RKO (cell line): ENCODE measurements at regions not wholly inside any gene's neighbourhood (a gene's known extent, or its start where the extent isn't known, plus 50 kb on each side); places are given as distances from the start of the nearest gene placed in this dataset.

Source experiments
- DNase-seq: peaks from one replicate; pipeline ENCODE4 v3.0.0-alpha.2; 2016; ENCODE audit warnings: low spot score

DNA sequence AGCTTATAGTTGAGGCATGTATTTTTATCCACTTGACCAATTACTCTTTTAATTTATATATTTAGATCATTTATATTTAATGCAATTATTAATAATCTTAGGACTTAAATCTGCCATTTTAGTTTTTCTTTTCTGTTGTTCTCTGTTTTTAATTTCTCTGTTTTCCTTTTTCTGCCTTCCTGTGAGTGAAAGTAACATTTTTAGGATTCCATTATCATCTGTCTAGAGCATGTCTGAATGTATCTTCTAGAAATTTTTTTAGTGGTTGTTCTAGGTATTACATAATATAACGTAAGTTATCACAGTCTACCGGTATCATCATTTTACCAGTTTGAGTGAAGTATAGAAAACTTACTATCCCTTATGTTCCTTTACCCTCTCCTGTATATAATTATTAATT lies 197.3 kb downstream of the UNC5CL start:
- DNase-seq, result no peak

DNA sequence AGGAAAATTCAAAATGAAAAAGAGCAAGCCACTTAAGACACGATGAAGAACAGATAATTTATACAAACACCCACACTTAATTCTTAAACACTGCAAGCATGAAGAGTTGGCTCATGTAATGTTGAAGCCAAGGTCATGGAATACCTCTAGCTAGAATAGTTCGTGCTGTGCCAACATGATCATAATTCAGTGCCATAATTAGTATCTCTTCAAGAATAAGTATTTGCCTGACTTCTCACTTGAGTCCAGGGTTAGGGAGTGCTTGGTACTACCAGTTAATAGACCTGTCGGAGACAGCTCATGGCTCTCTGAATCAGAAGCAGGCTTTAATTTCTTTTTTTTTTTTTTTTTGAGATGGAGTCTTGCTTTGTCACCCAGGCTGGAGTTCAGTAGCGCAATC lies 206.3 kb downstream of the UNC5CL start:
- DNase-seq, result no peak

DNA sequence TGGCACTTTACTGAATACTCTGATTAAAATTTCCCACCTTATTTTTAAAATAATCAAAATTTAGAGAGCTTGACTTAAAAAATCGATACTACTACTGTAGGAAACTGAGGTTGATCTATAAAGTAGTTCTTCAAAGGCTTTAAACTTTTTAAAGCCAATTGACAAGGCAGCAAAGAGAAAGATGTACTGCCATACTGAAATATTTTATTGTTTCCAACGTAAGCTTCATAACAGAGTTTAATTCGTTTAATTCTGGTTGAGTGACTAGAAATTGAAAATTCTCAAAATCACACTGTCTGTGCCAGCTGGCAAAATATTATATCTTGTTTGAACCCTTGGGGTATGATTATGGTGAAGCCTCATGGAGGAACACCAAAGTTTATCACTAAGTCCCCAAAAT lies 207.6 kb downstream of the UNC5CL start:
- DNase-seq, result no peak

DNA sequence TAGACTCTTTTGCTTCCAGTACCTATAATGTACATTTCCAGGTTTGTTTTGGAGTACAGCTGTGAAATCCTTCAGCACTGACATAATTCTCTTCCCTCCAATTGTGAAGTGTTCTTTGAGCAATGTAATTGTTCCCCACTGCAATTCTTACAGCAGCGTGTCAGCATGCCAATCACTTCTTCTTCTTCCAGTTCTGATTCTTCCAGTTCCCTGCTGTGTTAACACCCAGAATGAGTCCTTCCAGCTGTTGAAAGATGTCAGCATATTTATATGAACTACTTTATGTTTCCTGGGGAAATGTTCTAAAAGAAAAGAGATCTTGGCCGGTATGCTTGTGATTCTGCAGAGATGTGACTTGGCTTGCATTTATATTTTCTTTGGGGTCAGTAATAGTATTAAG lies 213.9 kb downstream of the UNC5CL start:
- no peak for DNase-seq

DNA sequence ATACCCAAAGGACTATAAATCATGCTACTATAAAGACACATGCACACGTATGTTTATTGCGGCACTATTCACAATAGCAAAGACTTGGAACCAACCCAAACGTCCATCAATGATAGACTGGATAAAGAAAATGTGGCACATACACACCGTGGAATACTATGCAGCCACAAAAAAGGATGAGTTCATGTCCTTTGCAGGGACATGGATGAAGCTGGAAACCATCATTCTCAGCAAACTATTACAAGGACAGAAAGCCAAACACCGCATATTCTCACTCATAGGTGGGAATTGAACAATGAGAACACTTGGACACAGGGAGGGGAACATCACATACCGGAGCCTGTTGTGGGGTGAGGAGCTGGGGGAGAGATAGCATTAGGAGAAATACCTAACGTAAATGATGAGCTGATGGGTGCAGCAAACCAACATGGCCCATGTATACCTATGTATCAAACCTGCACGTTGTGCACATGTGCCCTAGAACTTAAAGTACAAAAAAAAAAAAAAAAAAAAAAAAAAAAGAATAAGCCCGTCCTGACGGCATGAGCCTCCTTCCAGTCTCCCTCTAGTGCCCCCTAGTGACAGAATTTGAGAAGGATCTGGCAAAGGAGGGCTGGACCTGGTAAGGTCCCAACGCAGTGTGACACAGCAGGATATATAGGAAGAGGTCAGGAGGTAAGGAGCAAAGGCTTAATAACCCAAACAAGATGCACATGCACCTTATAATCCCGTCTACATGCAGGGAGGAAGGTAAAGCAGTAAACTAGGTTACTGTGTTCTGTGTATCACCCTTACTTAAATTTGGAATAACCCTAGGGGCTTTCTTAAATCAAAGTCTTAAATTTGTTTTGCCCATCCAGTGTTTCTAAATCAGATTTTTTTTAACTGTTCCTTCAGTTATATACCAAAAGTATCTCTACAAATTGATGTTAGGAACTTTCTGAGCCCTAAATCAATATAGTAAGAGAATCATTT lies 214.8 kb downstream of the UNC5CL start:
- peak; percentile 51 for DNase-seq

DNA sequence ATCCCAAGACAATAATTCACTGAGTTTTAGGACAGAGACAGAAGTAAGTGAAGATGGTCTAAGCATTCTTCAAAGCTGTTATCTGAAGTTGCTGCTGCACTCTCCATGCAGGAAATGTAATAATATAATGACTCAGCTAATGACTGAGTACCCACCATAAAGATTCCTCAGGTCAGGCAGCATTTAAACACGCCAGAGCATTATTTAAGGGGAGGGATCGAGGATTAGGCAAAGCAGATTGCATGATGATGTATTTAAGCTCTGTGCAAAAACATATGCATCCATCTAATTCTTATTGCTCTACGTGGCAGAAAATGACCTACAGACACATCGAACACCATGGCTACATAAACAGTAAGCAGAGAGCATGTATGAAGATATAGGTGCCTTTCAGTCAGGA lies 216.4 kb downstream of the UNC5CL start:
- no peak for DNase-seq

DNA sequence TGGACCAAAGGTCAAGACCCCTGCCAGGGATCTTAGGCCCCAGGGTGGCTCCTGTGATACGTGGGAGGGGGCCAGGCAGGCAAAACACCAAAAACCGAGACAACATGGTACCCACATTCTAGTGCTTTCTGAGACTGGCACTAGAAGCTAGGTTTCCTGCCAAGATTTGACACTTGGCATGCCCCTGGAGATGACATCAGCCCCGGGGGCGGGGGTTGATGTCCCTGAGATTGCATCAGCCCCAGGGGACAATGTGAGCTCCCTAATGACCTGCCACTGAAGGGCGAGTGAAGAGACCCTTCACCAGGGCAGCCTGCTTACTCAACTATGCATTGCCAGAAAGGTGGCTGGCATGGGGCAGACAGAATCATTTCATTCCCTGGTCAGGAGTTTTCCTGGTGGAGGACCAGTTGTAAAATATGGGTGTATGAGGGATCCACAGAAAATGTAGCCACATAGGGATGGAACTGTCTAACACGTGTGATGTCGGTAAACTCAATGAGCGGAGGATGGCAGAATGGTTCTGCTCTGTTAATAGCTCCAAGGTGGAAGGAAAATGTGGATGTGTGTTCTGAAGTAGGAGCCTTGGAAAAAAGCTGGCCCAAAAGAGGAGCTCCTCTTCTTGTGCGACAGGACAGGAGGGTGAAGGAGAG lies 219.7 kb downstream of the UNC5CL start:
- no peak for DNase-seq

DNA sequence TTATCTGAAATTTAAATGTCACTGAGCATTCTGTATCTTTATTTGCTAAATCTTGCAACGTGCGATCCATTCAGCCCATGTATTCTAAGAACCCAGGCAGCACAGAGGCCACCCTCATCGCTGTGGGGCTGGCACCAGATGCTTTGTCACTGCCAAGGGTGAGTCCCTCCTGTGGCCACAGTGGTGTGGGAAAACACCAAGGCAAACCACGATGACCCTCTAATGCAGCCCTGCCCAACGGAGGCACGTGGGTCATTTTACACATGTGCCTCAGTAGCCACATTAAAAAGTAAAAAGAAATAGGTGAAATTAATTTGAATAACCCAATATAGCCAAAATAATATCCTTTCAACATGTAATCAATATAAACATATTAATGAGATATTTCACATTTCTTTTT lies 221.7 kb downstream of the UNC5CL start:
- DNase-seq, result no peak

DNA sequence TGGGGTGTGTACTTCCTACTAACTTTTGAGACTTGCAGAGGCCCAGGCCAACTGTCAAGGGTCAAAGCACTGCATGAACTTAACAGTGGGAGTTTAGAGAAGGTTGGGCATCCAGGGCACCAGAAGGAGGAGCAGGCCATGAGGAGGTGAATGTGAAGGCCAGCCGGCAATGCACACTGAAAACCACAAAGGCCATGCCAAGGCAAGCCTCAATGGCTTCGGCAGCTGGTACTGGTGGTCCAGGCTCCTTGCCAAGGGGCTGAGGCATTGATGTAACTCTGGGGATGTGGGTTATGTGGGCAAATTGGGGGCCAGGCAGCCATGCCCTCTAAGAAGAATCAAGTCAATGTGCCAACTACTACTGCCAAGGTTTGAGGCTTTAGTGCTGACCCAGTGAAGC lies 222.4 kb downstream of the UNC5CL start:
- DNase-seq, result no peak

DNA sequence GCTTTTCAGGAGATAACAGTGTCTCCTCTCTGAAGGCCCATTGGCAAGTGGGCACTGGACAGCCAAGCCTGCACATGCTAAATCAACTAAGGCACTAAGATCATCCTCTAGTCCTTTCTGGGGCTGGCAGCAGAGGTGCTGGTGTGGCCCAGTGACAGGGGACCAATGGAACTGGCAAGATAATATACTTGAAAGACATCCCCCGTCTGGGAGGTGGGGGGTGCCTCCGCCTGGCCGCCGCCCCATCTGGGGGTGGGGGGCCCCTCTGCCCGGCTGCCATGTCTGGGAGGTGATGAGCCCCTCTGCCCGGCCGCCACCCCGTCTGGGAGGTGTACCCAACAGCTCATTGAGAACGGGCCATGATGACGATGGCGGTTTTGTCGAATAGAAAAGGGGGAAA lies 223.3 kb downstream of the UNC5CL start:
- DNase-seq, result no peak

DNA sequence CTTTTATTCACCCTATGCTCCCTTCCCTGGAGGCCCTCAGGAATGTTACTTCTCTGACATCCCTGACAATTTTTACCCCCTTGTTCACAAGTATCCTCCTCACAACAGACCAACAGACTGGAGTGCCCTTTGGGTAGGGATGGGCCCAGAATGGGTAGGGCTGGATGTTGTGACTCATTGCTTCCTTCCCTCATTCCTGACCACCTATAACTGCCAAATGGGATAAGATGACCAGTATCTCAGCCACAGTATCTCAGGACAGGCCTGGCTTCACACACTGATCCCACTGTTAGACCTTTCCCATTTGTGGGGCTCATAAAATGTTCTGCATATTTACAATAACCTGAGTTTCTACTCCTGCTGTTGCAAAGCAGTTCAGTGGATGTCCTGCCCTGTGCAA lies 223.0 kb upstream of the LRFN2 start:
- no peak for DNase-seq

DNA sequence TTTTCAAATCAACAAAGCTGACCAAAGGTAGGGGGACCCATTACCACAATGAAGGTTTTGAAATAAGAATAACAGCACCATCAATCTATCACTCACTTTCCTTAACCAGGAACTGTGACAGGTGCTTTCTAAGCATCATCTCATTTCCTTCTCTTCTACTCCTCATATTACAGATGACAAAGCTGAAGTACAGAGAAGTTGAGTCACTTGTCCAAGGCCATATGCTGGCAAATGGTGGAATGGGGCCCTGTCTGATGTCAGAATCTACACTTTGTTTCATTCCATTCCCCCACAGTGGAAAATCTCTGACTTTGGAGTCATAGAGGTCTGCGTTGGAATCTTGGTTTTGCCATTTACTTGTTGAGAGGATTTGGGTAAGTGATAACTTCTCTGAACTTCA lies 222.5 kb upstream of the LRFN2 start:
- DNase-seq, result peak; percentile 9

DNA sequence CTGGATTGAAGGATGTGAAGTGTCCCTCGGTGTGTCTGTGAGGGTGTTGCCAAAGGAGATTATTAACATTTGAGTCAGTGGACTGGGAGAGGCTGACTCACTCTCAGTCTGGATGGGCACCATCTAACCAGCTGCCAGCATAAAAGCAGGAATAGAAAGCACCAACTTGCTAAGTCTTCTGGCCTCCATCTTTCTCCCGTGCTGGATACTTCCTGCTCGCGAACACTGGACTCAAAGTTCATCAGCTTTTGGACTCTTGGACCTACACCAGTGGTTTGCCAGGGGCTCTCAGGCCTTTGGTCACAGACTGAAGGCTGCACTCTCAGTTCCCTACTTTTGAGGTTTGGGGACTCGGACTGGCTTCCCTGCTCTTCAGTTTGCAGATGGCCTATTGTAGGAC lies 220.3 kb upstream of the LRFN2 start:
- DNase-seq, result peak; percentile 44

DNA sequence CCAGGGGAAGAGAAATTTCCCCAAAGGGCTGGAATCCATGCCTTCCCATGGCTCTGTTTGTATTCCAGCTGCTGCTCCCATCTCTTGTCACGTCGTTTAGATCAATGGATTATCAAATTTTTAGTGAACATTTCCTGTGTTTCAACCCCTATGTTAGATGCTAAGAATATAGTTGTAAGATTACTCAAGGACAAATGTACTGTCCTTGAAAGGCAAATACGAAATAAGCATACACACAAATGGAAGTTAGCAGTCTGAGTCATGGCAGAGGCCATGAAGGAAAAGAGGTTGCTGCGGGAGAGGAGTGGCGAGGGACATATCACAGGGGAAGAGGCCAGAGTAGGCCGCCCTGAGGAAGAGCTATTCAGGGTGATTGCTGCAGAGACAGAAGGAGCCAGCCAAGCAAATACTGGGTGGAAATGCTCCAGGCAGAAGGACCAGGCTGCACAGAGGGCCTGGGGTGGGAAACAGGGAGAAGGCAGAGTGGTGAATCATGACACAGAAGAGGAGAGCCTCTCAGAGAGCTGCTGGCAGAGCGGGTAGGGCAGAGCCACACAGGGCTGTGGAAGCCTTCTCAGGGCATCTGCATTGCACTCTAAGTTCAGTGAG lies 219.2 kb upstream of the LRFN2 start:
- DNase-seq, result no peak

DNA sequence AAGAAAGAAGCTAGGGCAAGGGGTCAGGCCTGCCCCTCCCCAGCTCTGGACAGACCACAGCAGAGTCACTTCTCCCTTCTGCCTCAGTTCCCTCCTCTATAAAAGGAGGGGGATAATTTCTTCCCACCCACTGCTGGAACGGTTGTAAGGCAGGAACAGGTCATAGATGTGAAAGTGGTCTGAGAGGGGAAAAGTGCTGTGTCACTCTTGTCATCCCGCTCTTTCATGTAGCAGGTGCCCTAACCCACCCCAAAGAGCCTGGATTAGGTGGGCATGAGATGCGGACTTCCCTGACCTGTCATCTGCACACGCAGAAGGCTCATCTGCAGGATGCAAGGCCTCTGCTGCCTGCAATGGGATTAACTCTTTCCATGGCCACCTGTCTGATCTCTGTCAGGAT lies 218.2 kb upstream of the LRFN2 start:
- no peak for DNase-seq

DNA sequence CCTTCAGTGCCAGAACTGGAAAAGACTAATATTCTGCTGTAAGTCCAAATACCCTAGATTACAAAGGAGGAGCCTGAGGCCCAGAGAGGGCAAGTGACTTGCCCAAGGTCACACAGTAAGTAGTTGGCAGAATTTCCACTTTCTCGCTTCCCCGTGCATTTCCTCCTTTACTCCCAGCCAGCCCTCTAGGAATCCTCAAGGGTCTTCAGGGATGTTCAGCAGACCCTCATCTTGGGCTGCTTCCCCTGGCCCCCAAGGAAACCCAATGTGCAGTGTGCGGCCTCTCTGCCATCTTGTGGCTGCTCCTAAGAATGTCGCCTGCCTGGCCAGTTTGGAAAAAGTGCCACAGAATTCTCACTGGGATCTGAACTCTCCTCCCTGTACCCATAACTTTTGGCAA lies 217.7 kb upstream of the LRFN2 start:
- no peak for DNase-seq

DNA sequence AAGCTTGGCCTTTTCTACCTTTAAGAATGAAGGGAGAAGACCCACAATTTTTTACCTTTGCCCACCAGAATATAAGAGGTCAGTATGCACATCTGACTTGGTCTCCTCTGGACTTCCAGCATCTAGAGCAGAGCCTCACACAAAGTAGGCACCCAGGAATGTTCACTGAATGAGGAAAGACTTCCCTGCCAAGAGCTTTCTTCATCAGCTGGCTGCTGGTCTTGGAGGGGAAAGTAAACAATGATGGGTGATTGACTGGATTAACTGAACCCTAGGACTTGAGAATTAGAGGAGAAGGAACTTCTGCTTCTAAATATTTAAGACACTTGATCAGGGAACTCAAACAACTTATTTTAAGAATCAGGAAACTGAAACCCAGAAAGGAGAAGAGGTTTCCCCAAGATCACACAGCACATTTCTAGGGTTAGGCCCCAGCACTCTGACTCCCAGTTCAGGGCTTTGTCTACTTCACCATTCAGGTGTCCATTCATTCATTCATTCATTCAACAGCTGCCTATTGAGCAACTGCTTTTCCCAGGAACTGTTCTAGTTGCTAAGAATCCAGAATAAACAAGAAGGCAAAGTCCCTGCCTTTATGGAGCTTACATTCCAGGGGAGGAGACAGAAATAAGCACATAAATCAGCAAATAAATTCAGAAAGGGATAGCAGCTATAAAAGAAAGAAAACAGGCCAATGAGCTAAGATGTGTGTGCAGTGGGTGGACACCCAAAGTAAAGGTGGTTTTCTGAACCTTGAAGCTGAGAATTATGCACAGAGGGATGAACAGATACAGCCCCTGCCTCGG lies 216.9 kb upstream of the LRFN2 start:
- DNase-seq, result no peak

DNA sequence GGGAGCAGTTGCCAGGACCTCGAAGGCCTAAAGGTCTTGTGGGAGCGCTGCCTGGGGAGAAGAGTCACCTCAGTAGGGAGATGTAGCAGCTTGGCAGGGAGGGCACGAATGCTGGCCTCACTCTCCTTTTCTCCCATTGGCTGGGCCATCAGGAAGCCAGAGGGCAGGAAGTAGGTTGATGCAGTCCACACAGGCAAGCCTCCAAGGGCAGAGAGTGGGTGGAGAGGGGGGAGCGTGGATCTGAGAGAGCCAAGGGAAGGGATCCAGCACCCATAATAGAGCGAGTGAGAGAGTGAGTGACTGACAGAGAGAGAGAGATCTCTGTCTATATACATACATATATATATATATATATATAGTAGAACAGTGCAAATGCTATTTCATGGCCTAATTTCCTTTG lies 215.3 kb upstream of the LRFN2 start:
- DNase-seq, result no peak

DNA sequence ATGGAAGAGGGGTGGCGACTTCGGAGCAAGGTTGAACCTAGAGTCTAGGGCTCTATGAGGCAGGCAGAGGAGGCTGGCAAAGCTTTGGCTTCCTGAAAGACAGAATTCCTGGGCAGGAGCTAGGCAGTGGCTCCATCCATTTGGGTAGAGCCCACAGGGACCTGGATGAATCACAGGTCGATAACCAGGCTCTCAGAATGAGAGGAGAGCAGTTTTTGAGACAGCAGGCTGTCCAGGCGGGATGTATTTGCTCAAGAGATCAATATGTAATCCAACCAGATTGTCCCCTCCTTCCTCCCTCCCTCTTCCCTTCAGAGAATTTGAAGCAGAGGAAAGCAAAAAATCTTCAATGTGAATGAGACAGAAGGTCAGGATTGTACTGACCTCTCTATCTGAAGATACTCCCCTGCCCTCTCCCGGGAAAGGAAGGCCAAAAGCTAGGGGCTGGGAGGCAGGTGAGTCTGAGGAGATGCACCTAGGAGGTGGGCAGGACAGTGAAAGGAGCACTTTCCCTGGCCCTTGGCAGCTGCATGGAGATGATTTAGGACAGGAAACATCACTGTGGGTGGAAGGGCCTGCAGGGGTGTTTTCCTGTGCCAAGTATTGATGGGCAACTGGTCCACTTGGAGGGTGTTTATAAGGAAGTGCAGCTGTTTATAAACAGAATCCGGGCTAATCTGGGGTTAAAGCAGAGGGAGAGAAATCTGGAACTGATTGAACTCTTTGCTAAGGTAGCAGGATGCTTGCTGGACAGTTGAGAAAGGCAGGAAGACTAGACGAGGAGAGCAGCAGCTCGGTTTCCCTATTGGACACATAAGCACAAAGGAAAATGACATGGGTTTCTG lies 212.4 kb upstream of the LRFN2 start:
- no peak for DNase-seq

DNA sequence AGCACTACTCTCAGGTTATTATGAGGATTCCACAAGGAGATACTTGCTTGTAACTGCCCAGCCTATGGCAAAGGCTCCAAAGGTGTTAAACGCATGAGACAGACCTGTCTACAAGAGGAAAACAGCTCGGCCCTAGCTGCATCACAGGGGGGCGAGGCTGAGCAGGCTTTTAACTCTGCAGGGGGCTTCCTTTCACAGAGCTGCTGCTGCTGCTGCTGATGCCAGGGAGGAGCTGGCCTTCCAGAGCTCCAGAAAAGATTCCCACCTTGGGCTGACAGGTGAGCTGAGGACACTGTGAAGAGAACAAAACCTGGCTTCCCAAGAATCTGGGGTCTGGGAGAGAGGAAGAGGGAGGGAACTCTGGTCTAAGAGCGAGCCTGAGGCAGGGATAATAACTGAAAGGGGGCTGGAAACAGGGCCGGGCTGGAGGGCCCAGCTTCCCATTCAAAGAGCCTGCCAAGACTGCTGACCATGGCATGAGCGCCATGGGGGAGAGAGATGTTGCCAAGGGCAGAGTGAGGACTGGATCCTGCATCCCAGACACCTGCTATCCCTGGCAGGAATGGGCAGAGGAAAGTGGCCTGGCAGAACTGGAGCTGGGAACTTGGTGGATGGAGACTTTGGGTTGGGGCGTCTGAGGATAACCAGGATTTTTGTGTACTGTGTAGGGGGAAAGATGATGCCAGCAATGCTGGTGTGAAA lies 211.1 kb upstream of the LRFN2 start:
- no peak for DNase-seq
